Omental fat pad (tissue), 3 donors: ENCODE measurements at regions not wholly inside any gene's neighbourhood (a gene's known extent, or its start where the extent isn't known, plus 50 kb on each side); places are given as distances from the start of the nearest gene placed in this dataset.

ENCODE experiments used
- ATAC-seq: fragments of 150-250 bp; one replicate; pipeline ENCODE4 v1.9.1; 2016; ENCODE audit warnings: mild to moderate bottlenecking, moderate library complexity; ENCODE audit not compliant: low FRiP score
- DNase-seq: peaks from one replicate; pipeline ENCODE4 v3.0.0-alpha.2; 2019; ENCODE audit warnings: low spot score
- CTCF ChIP-seq, 3 donors: fragments of 450-650 bp; IDR thresholded peaks; one replicate each; pipeline ENCODE4 v1.5.1; 2016 to 2017; ENCODE audit warnings: antibody characterized with exemption in 3 of 3, mild to moderate bottlenecking in 3 of 3, moderate library complexity in 2 of 3

GRCh38 chr2:128556633-128557032 lies 238.0 kb upstream of the HS6ST1 start:
- no peak for DNase-seq
- no peak for TF ChIP-seq CTCF (IDR thresholded peaks at IDR 0.05)
- ATAC-seq = no peak

GRCh38 chr2:128557069-128557468 lies 238.4 kb upstream of the HS6ST1 start:
- ATAC-seq (no peak), DNase-seq (no peak)
- TF ChIP-seq CTCF (IDR thresholded peaks at IDR 0.05) = no peak

- ATAC-seq (peak; percentile 55), DNase-seq (no peak)
- no peak for TF ChIP-seq CTCF (IDR thresholded peaks at IDR 0.05)
These were observed 239.2 kb upstream of the HS6ST1 start for GRCh38 chr2:128557831-128558241.

GRCh38 chr2:128558441-128558840 lies 239.8 kb upstream of the HS6ST1 start:
- DNase-seq = no peak
- no peak for ATAC-seq
- TF ChIP-seq CTCF (IDR thresholded peaks at IDR 0.05) = no peak

GRCh38 chr2:128558895-128559532 lies 240.3 kb upstream of the HS6ST1 start:
- TF ChIP-seq CTCF (IDR thresholded peaks at IDR 0.05) = no peak
- ATAC-seq (no peak), DNase-seq (no peak)

GRCh38 chr2:128559533-128560515 lies 241.2 kb upstream of the HS6ST1 start:
- no peak for DNase-seq
- ATAC-seq = no peak
- TF ChIP-seq CTCF (IDR thresholded peaks at IDR 0.05) = no peak
